Ishikawa (cell line): ENCODE measurements at regions not wholly inside any gene's neighbourhood (a gene's known extent, or its start where the extent isn't known, plus 50 kb on each side); places are given as distances from the start of the nearest gene placed in this dataset.
A peak's percentile ranks its signal among the peaks of the same experiment; 100 is the strongest.

Experiments used
- CEBPB ChIP-seq: IDR thresholded peaks from 2 replicates; pipeline ENCODE4 v1.6.1; 2012
- CREB1 ChIP-seq: IDR thresholded peaks from 2 replicates; pipeline ENCODE4 v1.6.1; 2012; ENCODE audit warnings: low read depth
- EGR1 ChIP-seq: IDR thresholded peaks from 2 replicates; pipeline ENCODE4 v1.6.1; 2012
- EP300 ChIP-seq: IDR thresholded peaks from 2 replicates; pipeline ENCODE4 v1.6.1; 2012; ENCODE audit warnings: borderline replicate concordance
- FOXM1 ChIP-seq: IDR thresholded peaks from 2 replicates; pipeline ENCODE4 v1.6.1; 2012; ENCODE audit warnings: low read depth, borderline replicate concordance
- MAX ChIP-seq: IDR thresholded peaks from 2 replicates; pipeline ENCODE4 v1.6.1; 2012
- NFIC ChIP-seq: IDR thresholded peaks from 2 replicates; pipeline ENCODE4 v1.6.1; 2012
- RAD21 ChIP-seq: IDR thresholded peaks from 2 replicates; pipeline ENCODE4 v1.6.1; 2012; ENCODE audit warnings: low read depth
- REST ChIP-seq: IDR thresholded peaks from 2 replicates; pipeline ENCODE4 v1.6.1; 2012; ENCODE audit warnings: low read depth, mild to moderate bottlenecking
- TAF1 ChIP-seq: IDR thresholded peaks from 2 replicates; pipeline ENCODE4 v1.6.1; 2012; ENCODE audit warnings: low read depth, mild to moderate bottlenecking
- TCF12 ChIP-seq: IDR thresholded peaks from 2 replicates; pipeline ENCODE4 v1.6.1; 2012; ENCODE audit warnings: low read depth
- TEAD4 ChIP-seq: IDR thresholded peaks from 2 replicates; pipeline ENCODE4 v1.6.1; 2012
- USF1 ChIP-seq: IDR thresholded peaks from 2 replicates; pipeline ENCODE4 v1.6.1; 2012
- YY1 ChIP-seq: IDR thresholded peaks from 2 replicates; pipeline ENCODE4 v1.6.1; 2012; ENCODE audit warnings: low read depth
- ZBTB7A ChIP-seq: IDR thresholded peaks from 2 replicates; pipeline ENCODE4 v1.6.1; 2012; ENCODE audit warnings: low read depth

- TF ChIP-seq ZBTB7A (no peak), EGR1 (no peak), CREB1 (no peak), REST (no peak), CEBPB (no peak), TAF1 (no peak), NFIC (no peak), EP300 (no peak), RAD21 (no peak), USF1 (no peak), FOXM1 (no peak)
Measured at GRCh38 chr5:23367874-23368273, 139.5 kb upstream of the PRDM9 start.

- TF ChIP-seq TAF1 (no peak), NFIC (no peak), MAX (no peak), YY1 (no peak), REST (no peak), EGR1 (no peak), ZBTB7A (no peak), TCF12 (no peak)
Measured at GRCh38 chr5:23353286-23353685, 154.1 kb upstream of the PRDM9 start.

- TF ChIP-seq USF1 (no peak), EGR1 (no peak), REST (no peak), FOXM1 (no peak), NFIC (no peak), EP300 (no peak), CREB1 (no peak), RAD21 (peak; percentile 46)
Measured at GRCh38 chr5:23352446-23352845, 155.0 kb upstream of the PRDM9 start.

- TF ChIP-seq TCF12 (no peak), ZBTB7A (no peak), TEAD4 (no peak), YY1 (no peak), EP300 (no peak), NFIC (no peak), EGR1 (no peak), USF1 (no peak), FOXM1 (no peak), REST (no peak), TAF1 (no peak), CREB1 (no peak), MAX (no peak), RAD21 (no peak), CEBPB (no peak)
Measured at GRCh38 chr5:23343121-23343520, 164.3 kb upstream of the PRDM9 start.
